HG03025 (cell line): ENCODE measurements at regions not wholly inside any gene's neighbourhood (a gene's known extent, or its start where the extent isn't known, plus 50 kb on each side); places are given as distances from the start of the nearest gene placed in this dataset.
"Not testable (repeated sequence)": the region's sequence is repeated elsewhere in the genome, so short reads cannot be mapped to it uniquely, and the experiment has no call there.

Experiments
- ATAC-seq: cut with Tn5 transposase; IDR thresholded peaks from one replicate; pipeline ENCODE4 v1.9.1; 2021; ENCODE audit warnings: mild to moderate bottlenecking, moderate library complexity; ENCODE audit not compliant: unreplicated experiment, low FRiP score

DNA sequence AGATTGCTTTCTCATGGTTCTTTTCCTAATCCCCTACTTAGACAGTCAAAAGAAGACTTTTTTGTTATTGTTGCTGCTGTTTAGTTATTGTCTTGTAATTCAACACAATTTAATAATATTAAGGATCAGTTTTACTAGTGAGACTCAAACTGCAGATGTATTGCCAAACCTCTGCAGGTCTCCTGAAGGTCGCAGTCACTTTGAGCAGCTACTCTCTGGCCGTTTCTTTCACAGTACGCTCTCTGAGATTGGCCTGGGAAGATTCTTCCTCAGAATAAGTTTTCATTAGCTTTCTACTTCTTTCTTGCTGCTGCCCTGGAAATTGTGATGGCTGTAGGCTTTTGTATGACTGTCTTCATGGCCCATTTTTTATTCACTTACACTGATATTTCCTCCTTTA is 930.8 kb downstream of the QKI start:
- ATAC-seq: no peak

DNA sequence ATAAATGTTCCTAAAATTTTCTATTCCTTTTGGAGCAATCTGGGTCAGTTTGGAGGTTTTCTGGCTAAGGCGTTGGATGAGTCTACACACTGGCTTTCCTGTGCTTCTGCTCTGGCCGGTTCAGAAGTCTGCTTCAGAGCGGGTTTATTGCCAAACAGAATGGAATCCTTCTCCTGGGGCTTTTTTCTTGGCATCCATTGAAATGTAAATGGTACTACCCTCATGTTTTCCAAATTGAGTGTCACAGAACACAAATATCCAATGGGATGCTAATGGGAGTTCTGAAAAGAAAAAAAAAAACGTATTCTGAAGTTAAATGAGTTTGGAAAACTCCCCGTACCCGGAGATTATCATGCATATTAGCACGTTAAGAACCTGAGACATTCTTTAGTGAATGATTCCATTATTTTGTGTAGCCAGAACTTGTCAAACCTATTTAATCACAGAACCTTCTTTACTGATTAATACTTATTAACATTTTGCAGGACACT is 930.3 kb downstream of the QKI start:
- no peak for ATAC-seq

- ATAC-seq: not testable (repeated sequence)
These were observed 924.9 kb downstream of the QKI start for GRCh38 chr6:164339442-164339841.

- no peak for ATAC-seq
These were observed 923.4 kb downstream of the QKI start for GRCh38 chr6:164337925-164338397.

DNA sequence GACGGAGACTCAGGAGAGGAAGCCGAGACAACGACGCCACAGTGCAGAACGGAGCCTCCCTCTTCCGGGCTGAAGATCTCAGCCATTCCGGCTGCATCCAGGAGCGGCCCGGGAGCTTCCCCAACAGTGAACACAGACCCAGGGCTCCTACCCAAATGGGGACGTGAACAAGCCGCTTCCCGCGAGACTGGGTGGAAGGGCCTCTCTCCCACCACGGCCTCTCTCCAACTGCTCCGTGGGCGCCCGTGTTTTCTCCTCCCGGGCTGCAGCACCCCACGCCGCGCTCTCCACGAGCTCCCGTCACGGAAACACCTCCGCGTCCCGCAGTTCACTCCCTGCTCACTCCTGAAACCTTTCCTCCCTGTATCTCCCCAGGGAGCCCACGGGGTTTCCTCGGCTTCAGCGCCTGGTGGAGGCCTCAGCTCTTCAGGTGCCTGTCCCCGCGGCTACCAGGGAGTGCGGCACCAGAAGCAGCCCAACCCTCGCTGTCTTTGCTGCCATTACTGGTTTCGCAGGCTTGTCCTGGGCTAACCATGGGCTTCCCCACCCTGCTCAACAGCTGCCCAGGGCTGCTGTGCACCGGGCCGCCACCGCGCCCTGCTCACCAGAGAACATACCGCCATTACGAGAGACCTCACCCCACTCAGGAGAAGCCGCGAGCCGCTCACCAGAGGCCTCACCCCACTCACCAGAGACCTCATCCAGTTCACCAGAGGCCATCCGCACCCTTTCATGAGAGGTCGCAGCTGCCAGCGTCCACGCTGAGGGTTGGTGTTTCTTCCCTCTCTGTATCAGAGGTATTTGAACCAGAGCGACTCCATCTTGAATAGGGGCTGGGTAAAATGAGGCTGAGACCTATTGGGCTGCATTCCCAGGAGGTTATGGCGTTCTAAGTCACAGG is 922.8 kb downstream of the QKI start:
- ATAC-seq: no peak

DNA sequence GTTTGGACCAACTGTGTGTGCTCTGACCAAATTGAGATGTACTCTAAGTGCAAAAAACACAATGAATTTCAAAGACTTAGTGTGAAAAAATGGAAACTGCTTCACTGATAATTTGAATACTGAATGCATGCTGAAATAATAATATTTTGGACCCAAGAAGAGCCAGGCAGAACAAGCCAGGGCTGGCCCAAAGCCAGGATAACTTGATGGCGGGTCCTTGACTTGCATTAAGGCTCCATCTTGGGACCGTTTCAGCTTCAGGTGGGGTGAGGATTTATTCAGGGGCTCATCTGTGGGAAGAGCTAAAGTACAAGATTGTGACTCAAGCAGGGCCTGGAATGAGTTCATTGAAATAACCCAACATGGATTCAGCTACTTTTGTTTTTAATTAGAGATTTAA is 921.9 kb downstream of the QKI start:
- no peak for ATAC-seq

- no peak for ATAC-seq
These were observed 916.5 kb downstream of the QKI start for GRCh38 chr6:164331026-164331425.

GRCh38 chr6:164325168-164325567 is 910.6 kb downstream of the QKI start:
- no peak for ATAC-seq

GRCh38 chr6:164322533-164322932 is 908.0 kb downstream of the QKI start:
- ATAC-seq: no peak

- ATAC-seq: no peak
These were observed 906.8 kb downstream of the QKI start for GRCh38 chr6:164321297-164321696.

- no peak for ATAC-seq
These were observed 900.9 kb downstream of the QKI start for GRCh38 chr6:164315376-164315775.

DNA sequence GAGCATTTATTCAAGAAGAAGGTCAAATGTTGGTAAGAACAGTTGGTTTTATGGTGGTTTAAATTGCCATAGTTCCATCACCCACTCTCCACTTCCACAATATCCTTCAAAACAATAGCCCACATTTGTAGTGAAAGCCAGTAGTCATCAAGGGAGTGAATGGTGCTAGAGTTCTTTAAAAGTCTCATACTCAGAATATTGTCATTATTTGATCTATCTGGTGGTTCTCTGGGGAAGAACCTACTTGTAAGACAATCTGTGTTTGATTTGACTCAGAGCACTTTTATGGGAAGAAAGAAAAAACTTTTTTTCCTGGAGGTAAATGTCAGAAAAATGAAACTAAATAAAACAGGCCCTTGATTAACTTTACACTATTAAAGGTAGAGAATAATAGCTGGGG is 893.8 kb downstream of the QKI start:
- ATAC-seq: no peak

- ATAC-seq: peak; percentile 73
These were observed 888.8 kb downstream of the QKI start for GRCh38 chr6:164303102-164303964.

DNA sequence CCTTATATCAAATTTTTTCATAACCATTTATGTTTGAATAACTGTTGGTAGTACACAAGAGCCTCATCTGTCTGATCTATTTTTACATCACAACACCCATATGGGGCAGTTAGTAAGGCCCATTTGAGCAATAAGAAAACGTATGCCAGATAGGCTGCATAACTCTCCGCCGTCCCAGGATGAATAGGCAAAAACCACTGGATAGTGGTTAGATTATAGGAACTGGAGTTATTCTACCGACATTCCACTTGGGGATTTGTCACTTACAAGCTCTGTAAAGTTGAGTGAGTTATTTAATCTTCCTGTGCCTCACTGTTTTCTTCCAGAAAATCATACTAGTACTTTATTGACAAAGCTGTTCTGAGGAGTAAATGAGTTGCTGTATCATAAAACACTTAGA is 881.9 kb downstream of the QKI start:
- no peak for ATAC-seq

DNA sequence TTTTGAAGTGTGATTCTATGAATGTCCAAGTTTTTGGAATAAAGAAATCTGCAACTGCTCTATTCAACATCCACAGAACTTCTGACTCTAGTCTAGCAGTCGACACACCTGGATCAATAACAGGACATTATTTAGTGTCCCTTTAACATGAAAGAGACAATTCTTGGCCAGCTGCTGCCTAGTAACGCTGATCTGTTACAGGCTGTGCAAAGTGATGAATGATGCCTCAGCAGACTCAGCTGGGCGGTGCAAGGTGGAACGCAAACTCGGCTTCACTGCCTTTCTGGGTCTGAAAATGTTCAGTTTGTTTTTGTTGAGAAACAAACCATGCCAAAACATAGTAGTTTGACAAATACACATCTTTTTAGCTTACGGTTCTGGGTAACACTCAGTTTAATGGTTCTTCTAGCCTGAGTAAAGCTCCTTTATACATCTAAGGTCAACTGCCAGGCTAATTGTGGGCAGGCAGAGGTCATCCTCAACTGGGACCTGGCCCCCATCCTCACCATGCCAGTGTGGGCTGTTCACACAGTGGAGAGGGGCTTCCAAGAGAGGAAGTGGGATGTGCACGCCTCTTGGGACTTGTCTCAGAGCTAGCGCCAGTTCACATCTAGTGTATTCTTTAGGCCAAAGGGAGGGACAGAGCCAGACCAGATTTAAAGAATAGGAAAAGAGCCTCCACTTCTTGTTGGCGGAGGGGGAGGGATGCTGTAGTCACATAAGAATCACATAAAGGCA is 879.7 kb downstream of the QKI start:
- no peak for ATAC-seq

DNA sequence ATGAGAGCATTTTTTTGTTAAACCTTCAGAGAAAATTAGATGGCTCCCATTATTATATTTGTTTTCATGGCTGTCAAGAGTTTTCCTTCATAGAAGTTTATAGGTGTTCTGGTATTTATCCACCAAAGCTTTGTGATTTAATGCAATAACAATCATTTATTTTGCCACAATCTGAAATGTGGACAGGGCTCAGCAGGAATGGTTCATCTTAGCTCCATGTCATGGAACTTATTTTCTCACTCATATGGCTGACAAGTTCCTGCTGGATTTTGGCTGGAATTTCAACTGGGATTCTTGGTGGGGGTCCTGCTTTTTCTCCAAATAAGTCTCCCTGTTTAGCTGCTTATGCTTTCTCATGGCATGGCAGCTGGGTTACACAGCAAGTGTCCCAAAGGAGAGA is 876.7 kb downstream of the QKI start:
- ATAC-seq: no peak

DNA sequence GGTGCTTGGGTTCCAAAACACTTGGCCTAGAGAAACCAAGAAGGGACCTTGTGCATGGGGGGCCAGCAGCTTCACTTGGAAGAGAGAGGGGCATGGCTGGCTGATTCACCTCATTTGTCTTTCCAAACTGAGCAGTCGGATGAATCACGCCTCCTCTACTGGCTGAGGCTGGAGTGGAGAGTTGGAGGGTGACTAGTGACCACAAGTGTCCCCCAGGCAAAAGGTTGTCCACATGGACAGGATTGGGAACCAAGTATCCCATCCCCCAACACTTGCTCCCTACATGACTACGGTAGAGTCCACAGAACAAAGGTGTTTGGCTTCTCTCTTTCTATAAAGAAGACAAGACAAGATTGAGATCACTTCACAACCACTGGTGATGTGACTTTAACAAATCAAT is 875.6 kb downstream of the QKI start:
- ATAC-seq: no peak

GRCh38 chr6:164286011-164286410 is 871.5 kb downstream of the QKI start:
- no peak for ATAC-seq

GRCh38 chr6:164283574-164283973 is 869.1 kb downstream of the QKI start:
- ATAC-seq: peak; percentile 62

GRCh38 chr6:164276211-164276610 is 861.7 kb downstream of the QKI start:
- ATAC-seq: no peak

DNA sequence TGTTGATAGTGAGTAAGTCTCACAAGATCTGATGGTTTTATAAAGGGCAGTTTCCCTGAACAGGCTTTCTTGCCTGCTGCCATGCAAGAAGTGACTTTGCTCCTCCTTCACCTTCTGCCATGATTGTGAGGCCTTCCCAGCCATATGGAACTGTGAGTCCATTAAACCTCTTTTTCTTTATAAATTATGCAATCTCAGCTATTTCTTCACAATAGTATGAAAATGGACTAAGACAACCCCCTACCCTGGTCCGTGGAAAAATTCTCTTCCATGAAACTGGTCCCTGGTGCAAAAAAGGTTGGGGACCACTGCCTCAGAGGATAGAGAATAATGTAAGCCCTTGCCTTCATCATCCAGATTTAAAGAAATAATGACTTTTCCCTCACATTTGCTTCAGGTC is 861.3 kb downstream of the QKI start:
- ATAC-seq: no peak
